ENCODE measurements at regions not wholly inside any gene's neighbourhood (a gene's known extent, or its start where the extent isn't known, plus 50 kb on each side); places are given as distances from the start of the nearest gene placed in this dataset.

GRCh38 chr4:141497627-141498026, 138.8 kb upstream of the IL15 start:
- DNase-seq, result no peak

GRCh38 chr4:141499261-141499853, 137.0 kb upstream of the IL15 start:
- Histone ChIP-seq H3K4me2 (no peak overlapping the region), H3K36me3 (ENCODE audit: low read depth) (no peaks in the 10 kb centered on the region), H3K27me3 (ENCODE audit: insufficient read depth, low read depth) (no peaks in the 10 kb centered on the region), H3F3A (ENCODE audit: insufficient read depth, low read depth) (no peaks in the 10 kb centered on the region), H4K20me1 (ENCODE audit: insufficient read depth) (no peaks in the 10 kb centered on the region), H2AFZ (no peak overlapping the region), H3K4me3 (no peak overlapping the region), H3K9me2 (ENCODE audit: insufficient read depth) (no peaks in the 10 kb centered on the region), H3K4me1 (replicated peaks; ENCODE audit: insufficient read depth) (no peaks in the 10 kb centered on the region), H3K79me2 (ENCODE audit: low read depth) (no peaks in the 10 kb centered on the region), H3K9me3 (ENCODE audit: insufficient read depth, low read depth) (no peaks in the 10 kb centered on the region), H3K27ac (no peak overlapping the region)
- BruUV-seq (replicated peaks), result no TSS peak
- ChIA-PET CTCF (no interaction called here), POLR2A (ENCODE audit: unreplicated experiment) (no interaction called here)
- intact Hi-C loops (cut with micrococcal nuclease; ENCODE audit: unreplicated experiment), result no loop called here
- DNase-seq, result no peak
- no peak for TF ChIP-seq CTCF (conservative IDR thresholded peaks at IDR 0.05)
- TF ChIP-seq EZH2 (IDR thresholded peaks at IDR 0.05; ENCODE audit: low read depth), result no peak

More at GRCh38 chr4:141497627-141498026, 138.8 kb upstream of the IL15 start:
- Histone ChIP-seq H3K4me1 (replicated peaks; ENCODE audit: insufficient read depth) (no peaks in the 10 kb centered on the region), H3K27ac (no peak overlapping the region), H3K4me3 (no peak overlapping the region), H3K79me2 (ENCODE audit: low read depth) (no peaks in the 10 kb centered on the region), H2AFZ (no peak overlapping the region), H3F3A (ENCODE audit: insufficient read depth, low read depth) (no peaks in the 10 kb centered on the region), H4K20me1 (ENCODE audit: insufficient read depth) (no peaks in the 10 kb centered on the region), H3K27me3 (ENCODE audit: insufficient read depth, low read depth) (no peaks in the 10 kb centered on the region), H3K9me2 (ENCODE audit: insufficient read depth) (no peaks in the 10 kb centered on the region), H3K36me3 (ENCODE audit: low read depth) (no peaks in the 10 kb centered on the region), H3K9me3 (ENCODE audit: insufficient read depth, low read depth) (no peaks in the 10 kb centered on the region), H3K4me2 (no peak overlapping the region)
- POLR2A ChIA-PET (ENCODE audit: unreplicated experiment), result no interaction called here
- intact Hi-C loops (cut with micrococcal nuclease; ENCODE audit: unreplicated experiment), result no loop called here
- TF ChIP-seq CTCF (conservative IDR thresholded peaks at IDR 0.05) (no peak), EZH2 (IDR thresholded peaks at IDR 0.05; ENCODE audit: low read depth) (no peak)
- CTCF ChIA-PET, result no interaction called here
- BruUV-seq (replicated peaks), result no TSS peak

GRCh38 chr4:141501395-141501794, 135.0 kb upstream of the IL15 start:
- CTCF ChIA-PET, result no interaction called here
- POLR2A ChIA-PET (ENCODE audit: unreplicated experiment), result no interaction called here
- TF ChIP-seq EZH2 (IDR thresholded peaks at IDR 0.05; ENCODE audit: low read depth) (no peak), CTCF (conservative IDR thresholded peaks at IDR 0.05) (no peak)

More at GRCh38 chr4:141501395-141501794, 135.0 kb upstream of the IL15 start:
- Histone ChIP-seq H3K4me3 (no peak overlapping the region), H3K27ac (no peak overlapping the region), H3K9me2 (ENCODE audit: insufficient read depth) (no peaks in the 10 kb centered on the region), H4K20me1 (ENCODE audit: insufficient read depth) (no peaks in the 10 kb centered on the region), H3K4me2 (no peak overlapping the region), H3F3A (ENCODE audit: insufficient read depth, low read depth) (no peaks in the 10 kb centered on the region), H2AFZ (no peak overlapping the region), H3K36me3 (ENCODE audit: low read depth) (no peaks in the 10 kb centered on the region), H3K27me3 (ENCODE audit: insufficient read depth, low read depth) (no peaks in the 10 kb centered on the region), H3K4me1 (replicated peaks; ENCODE audit: insufficient read depth) (no peaks in the 10 kb centered on the region), H3K9me3 (ENCODE audit: insufficient read depth, low read depth) (no peaks in the 10 kb centered on the region; the same call in 1 of the 2 replicates), H3K79me2 (ENCODE audit: low read depth) (no peaks in the 10 kb centered on the region)
- no TSS peak for BruUV-seq (replicated peaks)
- DNase-seq, result no peak
- intact Hi-C loops (cut with micrococcal nuclease; ENCODE audit: unreplicated experiment), result no loop called here
